GM10248 (cell line): ENCODE measurements at regions not wholly inside any gene's neighbourhood (a gene's known extent, or its start where the extent isn't known, plus 50 kb on each side); places are given as distances from the start of the nearest gene placed in this dataset.

Experiments used
- CTCF ChIA-PET: fragments of 300-600 bp; sonication (Branson Sonifier 250); formaldehyde crosslinking; extraction: SDS; loops from one replicate; lab custom pipeline; 2021; ENCODE audit warnings: antibody characterized with exemption; lab: Yijun Ruan, JAX
- POLR2A ChIA-PET: fragments of 350-650 bp; sonication (Branson Sonifier 250); formaldehyde crosslinking; extraction: SDS; loops from one replicate; lab custom pipeline; 2020; ENCODE audit warnings: antibody characterized with exemption; lab: Yijun Ruan, JAX
- DNase-seq: peaks from one replicate; pipeline ENCODE4 v3.0.0; 2012; ENCODE audit errors: extremely low spot score
- TF ChIP-seq, protein P1 (sequence below): IDR thresholded peaks from 2 replicates; pipeline ENCODE4 v1.5.1; 2012; ENCODE audit warnings: mild to moderate bottlenecking, low read depth; ENCODE audit errors: extremely low read depth, missing control alignments, control extremely low read depth

- TF ChIP-seq, protein P1, sequence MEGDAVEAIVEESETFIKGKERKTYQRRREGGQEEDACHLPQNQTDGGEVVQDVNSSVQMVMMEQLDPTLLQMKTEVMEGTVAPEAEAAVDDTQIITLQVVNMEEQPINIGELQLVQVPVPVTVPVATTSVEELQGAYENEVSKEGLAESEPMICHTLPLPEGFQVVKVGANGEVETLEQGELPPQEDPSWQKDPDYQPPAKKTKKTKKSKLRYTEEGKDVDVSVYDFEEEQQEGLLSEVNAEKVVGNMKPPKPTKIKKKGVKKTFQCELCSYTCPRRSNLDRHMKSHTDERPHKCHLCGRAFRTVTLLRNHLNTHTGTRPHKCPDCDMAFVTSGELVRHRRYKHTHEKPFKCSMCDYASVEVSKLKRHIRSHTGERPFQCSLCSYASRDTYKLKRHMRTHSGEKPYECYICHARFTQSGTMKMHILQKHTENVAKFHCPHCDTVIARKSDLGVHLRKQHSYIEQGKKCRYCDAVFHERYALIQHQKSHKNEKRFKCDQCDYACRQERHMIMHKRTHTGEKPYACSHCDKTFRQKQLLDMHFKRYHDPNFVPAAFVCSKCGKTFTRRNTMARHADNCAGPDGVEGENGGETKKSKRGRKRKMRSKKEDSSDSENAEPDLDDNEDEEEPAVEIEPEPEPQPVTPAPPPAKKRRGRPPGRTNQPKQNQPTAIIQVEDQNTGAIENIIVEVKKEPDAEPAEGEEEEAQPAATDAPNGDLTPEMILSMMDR, result no peak
- ChIA-PET CTCF (interaction anchor here (1.1 kb wide), 1 partner anchor 8 kb away, joined by 3 read pairs; no protein-coding TSS in a partner anchor), POLR2A (no interaction called here)
- DNase-seq, result no peak
Observed at GRCh38 chr16:64297863-64298600, 823.8 kb downstream of the CDH11 start.

DNA sequence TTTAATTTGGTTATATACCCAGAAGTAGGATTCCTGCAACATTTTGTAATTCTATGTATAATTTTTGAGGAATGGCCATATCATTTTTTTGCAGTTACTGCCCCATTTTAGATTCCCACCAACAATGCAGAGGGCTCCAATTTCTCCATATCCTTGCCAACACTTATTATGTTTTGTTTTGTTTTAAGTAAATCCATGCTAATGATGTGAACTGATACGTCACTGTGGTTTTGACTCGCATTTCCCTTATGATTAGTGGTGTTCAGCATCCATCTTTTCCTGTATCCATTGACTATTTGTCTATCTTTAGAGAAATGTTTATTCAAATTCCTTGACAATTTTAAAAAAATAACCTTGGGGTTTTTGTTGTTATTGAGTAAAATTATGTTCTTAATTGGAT, 826.4 kb downstream of the CDH11 start:
- TF ChIP-seq, protein P1, result no peak
- POLR2A ChIA-PET, result no interaction called here
- CTCF ChIA-PET, result no interaction called here
- no peak for DNase-seq

- CTCF ChIA-PET, result no interaction called here
- POLR2A ChIA-PET, result no interaction called here
Observed at GRCh38 chr16:64292953-64293352, 828.9 kb downstream of the CDH11 start.

DNA sequence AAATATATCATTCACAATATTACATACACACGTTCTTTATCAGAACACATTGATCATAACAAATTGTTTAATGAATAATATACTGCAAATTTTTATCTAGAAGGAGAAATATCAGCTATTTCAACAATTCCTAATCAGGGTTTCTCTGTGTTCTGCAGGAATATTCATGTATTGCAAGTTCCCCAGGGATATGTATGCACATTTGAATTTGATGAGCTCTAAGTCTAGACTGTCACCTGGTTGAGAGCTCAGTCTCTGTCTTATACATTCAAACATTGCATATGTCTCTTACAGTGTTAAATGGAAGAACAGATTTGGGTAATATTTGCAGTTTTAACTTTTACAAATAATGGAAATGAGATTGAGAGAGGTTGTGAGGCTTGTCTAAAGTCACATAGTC, 829.7 kb downstream of the CDH11 start:
- CTCF ChIA-PET, result no interaction called here
- POLR2A ChIA-PET, result no interaction called here
- no peak for DNase-seq
- TF ChIP-seq, protein P1, result no peak

More at GRCh38 chr16:64292953-64293352, 828.9 kb downstream of the CDH11 start:
- DNase-seq, result no peak
- TF ChIP-seq, protein P1, result no peak

DNA sequence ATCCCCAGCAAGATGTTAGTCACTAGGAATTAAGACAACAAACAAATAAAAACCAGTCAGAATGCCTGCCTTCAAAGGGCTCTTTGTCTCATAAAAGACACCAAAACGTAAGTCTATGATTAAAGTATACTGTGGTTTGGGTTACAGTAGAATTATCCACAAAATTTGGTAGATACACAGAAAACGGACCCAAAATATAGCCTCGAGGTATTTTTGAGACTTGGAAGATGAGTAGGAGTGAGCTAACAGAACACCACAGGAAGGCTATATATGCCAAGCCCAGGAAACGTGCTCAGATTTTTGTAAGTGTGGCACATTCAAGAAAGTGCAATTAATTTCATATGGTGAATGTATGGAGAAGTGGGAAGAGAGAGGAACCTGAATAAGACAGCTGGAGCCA, 831.4 kb downstream of the CDH11 start:
- TF ChIP-seq, protein P1, result no peak
- no peak for DNase-seq
- ChIA-PET CTCF (no interaction called here), POLR2A (no interaction called here)

DNA sequence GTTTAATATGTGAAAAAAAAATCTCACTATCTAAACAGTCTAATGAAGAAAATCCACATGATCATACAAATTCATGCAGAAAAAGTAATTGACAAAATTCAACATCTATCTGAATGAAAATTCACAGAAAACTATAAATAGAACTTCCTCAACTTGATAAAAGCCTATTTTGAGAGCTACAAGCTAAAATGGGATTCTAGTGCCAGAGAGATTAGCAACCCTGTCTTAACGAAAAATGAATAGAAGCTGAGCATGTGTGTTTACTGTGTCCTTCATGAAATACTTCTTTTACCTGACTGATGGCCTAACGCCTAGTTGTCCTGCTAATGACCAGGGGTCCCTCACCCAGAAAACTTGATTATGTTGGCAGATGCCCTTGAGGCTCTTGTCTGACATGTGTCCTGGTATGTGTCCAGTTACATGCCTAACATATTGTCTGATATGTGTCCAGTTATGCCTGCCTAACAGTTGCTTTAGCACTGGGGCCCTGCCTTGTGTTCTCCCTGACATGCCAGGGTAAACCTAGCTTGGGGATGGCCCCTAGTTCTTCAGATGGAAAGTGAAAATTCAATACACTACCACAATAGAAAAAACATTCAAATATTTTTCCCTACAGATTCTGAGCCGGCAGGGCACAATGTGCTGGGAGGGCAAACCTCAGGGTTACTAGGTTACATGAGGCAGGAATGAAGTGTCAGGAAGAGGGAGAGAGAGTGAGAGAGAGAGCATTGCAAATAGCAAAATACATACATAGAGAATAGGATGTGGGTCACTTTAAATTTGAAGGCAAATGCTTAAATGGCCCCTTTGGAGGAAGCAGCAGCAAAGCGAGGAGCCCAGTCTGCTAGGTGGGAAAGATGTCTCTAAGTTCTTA, 834.0 kb downstream of the CDH11 start:
- DNase-seq, result no peak
- POLR2A ChIA-PET, result no interaction called here
- TF ChIP-seq, protein P1, result no peak
- CTCF ChIA-PET, result no interaction called here
